BLaER1 treated with 17β-estradiol and CSF1 and Interleukin-3, amounts not matched to agents 10 nM and 100 nM (cell line): ENCODE measurements at regions not wholly inside any gene's neighbourhood (a gene's known extent, or its start where the extent isn't known, plus 50 kb on each side); places are given as distances from the start of the nearest gene placed in this dataset.
A peak's percentile ranks its signal among the peaks of the same experiment; 100 is the strongest.

Experiments used
- H3K27ac ChIP-seq, 11 experiments: shearing (Covaris generic); formaldehyde crosslinking; 2 replicates each; pipeline ENCODE4 v1.8.1; 2022
- H3K27me3 ChIP-seq, 11 experiments: shearing (Covaris generic); formaldehyde crosslinking; 2 replicates each; pipeline ENCODE4 v1.8.1; 2022
- H3K36me3 ChIP-seq, 11 experiments: shearing (Covaris generic); formaldehyde crosslinking; 2 replicates each; pipeline ENCODE4 v1.8.1; 2022
- H3K4me1 ChIP-seq, 10 experiments: shearing (Covaris generic); formaldehyde crosslinking; 2 replicates each; pipeline ENCODE4 v1.8.1; 2022
- H3K4me2 ChIP-seq, 11 experiments: shearing (Covaris generic); formaldehyde crosslinking; 2 replicates each; pipeline ENCODE4 v1.8.1; 2022
- H3K4me3 ChIP-seq, 10 experiments: shearing (Covaris generic); formaldehyde crosslinking; 2 replicates each; pipeline ENCODE4 v1.8.1; 2022
- H3K9ac ChIP-seq, 11 experiments: shearing (Covaris generic); formaldehyde crosslinking; 2 replicates each; pipeline ENCODE4 v1.8.1; 2022
- H3K9me3 ChIP-seq, 11 experiments: shearing (Covaris generic); formaldehyde crosslinking; replicated peaks in 1 of 11; 2 replicates each; pipeline ENCODE4 v1.8.1; 2022
- H4K20me1 ChIP-seq, 11 experiments: shearing (Covaris generic); formaldehyde crosslinking; 2 replicates each; pipeline ENCODE4 v1.8.1; 2022
- Cebpa-rat ChIP-seq, 11 experiments: shearing (Covaris generic); IDR thresholded peaks; 2 replicates each; pipeline ENCODE4 v1.8.1; 2022

DNA sequence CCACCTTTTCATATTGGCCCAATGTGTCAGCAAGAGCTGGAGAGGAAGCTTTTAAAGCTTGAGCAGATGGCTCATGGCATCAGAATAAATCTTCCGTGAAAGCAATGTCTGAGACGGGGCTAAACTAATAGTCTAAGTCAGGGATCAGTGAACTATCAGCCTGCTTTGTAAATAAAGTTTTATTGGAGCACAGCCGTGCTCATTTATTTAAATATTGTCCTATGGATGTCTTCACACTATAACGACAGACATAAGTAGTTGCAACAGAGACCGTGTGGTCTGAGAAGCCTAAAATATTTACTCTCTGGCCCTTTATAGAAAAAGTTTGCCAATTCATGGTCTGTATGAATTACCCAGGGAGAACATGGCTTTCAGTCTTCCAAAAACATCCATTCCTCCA lies 85.6 kb upstream of the SLC44A1 start:
- Histone ChIP-seq H3K27me3 (no peaks in the 10 kb centered on the region), H3K4me3 (no peak overlapping the region), H3K27ac (no peak overlapping the region), H4K20me1 (no peaks in the 10 kb centered on the region), H3K4me2 (peak overlapping the region in 7 of 11 experiments; percentile 35 to 86 (median 43); a peak in 10 of 22 replicates), H3K9me3 (peaks cover 0 to 7% (median 0%) of the 10 kb centered on the region in 11 experiments; a peak in 7 of 22 replicates), H3K36me3 (no peaks in the 10 kb centered on the region; a peak in 1 of 22 replicates), H3K9ac (no peak overlapping the region), H3K4me1 (peaks cover 34 to 52% (median 42%) of the 10 kb centered on the region in 10 experiments)
- TF ChIP-seq Cebpa-rat (IDR thresholded peaks at IDR 0.05): no peak

DNA sequence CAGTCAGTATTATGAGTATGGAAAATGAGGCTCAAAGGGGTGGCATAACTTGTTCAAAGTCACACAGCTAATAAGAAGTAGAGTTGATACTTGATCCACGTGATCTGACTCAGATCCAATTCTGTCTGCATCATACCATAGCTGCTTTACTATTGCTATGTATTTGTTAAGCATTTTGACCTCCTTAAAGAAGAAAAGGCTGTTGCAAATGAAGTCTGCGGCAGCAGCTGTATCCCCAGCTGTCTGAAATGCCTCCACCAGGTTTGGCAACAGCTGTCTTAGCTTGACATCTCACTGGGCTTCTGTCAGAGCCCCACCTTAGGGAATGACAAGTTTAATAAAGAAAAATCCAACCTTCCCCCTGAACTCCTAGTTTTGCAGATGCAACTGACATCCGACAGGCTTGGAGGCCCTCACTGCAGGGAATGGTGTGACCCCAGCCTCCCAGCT lies 75.6 kb upstream of the SLC44A1 start:
- Histone ChIP-seq H3K36me3 (no peaks in the 10 kb centered on the region), H3K9me3 (peaks cover 0 to 16% (median 0%) of the 10 kb centered on the region in 11 experiments; a peak in 6 of 22 replicates), H3K9ac (no peak overlapping the region), H3K4me3 (no peak overlapping the region), H3K4me1 (peaks cover 0 to 6% (median 0%) of the 10 kb centered on the region in 10 experiments; a peak in 4 of 20 replicates), H3K27ac (no peak overlapping the region), H3K4me2 (no peak overlapping the region), H3K27me3 (no peaks in the 10 kb centered on the region), H4K20me1 (no peaks in the 10 kb centered on the region)
- no peak for TF ChIP-seq Cebpa-rat (IDR thresholded peaks at IDR 0.05)

DNA sequence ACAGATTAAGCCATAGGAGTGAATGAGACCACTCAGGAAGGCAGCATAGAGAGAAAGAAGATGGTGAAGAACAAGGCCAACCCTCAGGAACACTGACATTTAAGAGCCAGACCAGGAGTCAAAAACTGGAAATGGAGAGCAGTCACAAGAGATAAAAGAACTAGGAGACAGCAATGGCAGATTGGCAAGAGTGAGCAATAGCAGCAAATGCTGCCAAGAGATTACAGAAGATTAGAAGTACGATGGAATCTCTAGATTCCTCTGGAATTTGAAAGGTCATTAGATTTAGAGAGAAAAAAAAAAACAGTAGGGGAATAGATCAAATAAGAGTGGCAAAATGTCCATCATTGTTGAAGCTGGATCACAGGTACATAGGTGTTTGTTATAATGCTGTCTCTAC lies 73.4 kb upstream of the SLC44A1 start:
- H4K20me1 ChIP-seq: no peaks in the 10 kb centered on the region
- H3K36me3 ChIP-seq: no peaks in the 10 kb centered on the region
- no peak overlapping the region for H3K9ac ChIP-seq
- H3K4me3 ChIP-seq: no peak overlapping the region
- H3K27me3 ChIP-seq: no peaks in the 10 kb centered on the region
- no peak overlapping the region for H3K27ac ChIP-seq
- peaks cover 0 to 16% (median 0%) of the 10 kb centered on the region in 11 experiments; a peak in 6 of 22 replicates for H3K9me3 ChIP-seq
- peaks cover 0 to 6% (median 0%) of the 10 kb centered on the region in 10 experiments; a peak in 4 of 20 replicates for H3K4me1 ChIP-seq
- TF ChIP-seq Cebpa-rat (IDR thresholded peaks at IDR 0.05): no peak
- no peak overlapping the region for H3K4me2 ChIP-seq

- no peak overlapping the region for H3K9ac ChIP-seq
- no peaks in the 10 kb centered on the region for H3K36me3 ChIP-seq
- peak overlapping the region in 4 of 11 experiments; percentile 1 to 24 (median 14); a peak in 2 of 22 replicates for H3K4me2 ChIP-seq
- no peak overlapping the region for H3K27ac ChIP-seq
- H3K9me3 ChIP-seq: peaks cover 0 to 16% (median 0%) of the 10 kb centered on the region in 11 experiments; a peak in 6 of 22 replicates
- peaks cover 0 to 6% (median 0%) of the 10 kb centered on the region in 10 experiments; a peak in 4 of 20 replicates for H3K4me1 ChIP-seq
- no peaks in the 10 kb centered on the region for H3K27me3 ChIP-seq
- TF ChIP-seq Cebpa-rat (IDR thresholded peaks at IDR 0.05): no peak
- no peaks in the 10 kb centered on the region for H4K20me1 ChIP-seq
- no peak overlapping the region for H3K4me3 ChIP-seq
Observed at GRCh38 chr9:105171589-105171988, 72.9 kb upstream of the SLC44A1 start.

DNA sequence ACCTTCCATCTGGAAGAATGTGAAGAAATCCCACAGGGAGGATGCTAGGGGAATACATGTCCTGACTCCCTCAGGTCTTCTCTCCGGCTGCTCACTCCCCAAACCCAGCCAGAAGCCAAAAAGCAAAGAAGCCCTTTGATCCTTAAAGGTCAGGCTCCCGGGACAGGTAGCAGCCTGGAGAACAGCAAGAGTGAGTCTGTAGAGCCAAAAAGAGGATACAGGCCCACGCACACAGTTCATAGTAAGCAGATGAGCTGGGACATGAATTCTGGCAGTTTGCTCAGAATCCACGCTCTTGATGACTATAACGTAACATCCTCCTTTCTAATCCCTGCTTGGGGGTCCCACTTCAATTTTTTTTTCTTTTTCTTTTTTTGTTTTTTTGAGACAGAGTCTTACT lies 72.0 kb upstream of the SLC44A1 start:
- peaks cover 0 to 8% (median 0%) of the 10 kb centered on the region in 11 experiments; a peak in 6 of 22 replicates for H3K9me3 ChIP-seq
- H3K27ac ChIP-seq: no peak overlapping the region

DNA sequence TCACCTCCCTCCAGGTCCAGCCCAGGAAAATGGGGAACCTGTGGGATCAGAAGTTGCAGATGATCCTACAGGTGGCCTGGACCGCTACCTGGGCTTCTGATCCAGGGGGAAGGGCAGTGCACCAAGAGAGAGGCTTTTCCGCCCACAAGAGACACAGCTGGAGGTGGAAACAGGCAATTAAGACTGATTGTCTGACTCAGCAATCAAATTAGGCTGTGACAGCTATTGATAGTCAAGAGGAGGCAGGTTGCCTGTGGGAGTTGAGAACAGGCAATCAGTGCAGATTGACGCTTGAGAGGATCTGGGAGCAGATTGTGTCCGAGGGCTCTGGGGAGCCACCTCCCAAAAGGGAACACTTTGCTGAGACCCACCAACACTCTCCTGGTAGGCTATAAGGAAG lies 71.1 kb upstream of the SLC44A1 start:
- H3K36me3 ChIP-seq: no peaks in the 10 kb centered on the region
- no peak overlapping the region for H3K27ac ChIP-seq
- H3K4me2 ChIP-seq: no peak overlapping the region
- H4K20me1 ChIP-seq: no peaks in the 10 kb centered on the region
- no peaks in the 10 kb centered on the region for H3K9me3 ChIP-seq
- no peak overlapping the region for H3K9ac ChIP-seq
- H3K4me3 ChIP-seq: no peak overlapping the region
- no peaks in the 10 kb centered on the region for H3K27me3 ChIP-seq
- H3K4me1 ChIP-seq: peaks cover 0 to 6% (median 0%) of the 10 kb centered on the region in 10 experiments; a peak in 4 of 20 replicates
- TF ChIP-seq Cebpa-rat (IDR thresholded peaks at IDR 0.05): no peak

More for the DNA sequence above, 72.0 kb upstream of the SLC44A1 start:
- Histone ChIP-seq H3K27me3 (no peaks in the 10 kb centered on the region), H4K20me1 (no peaks in the 10 kb centered on the region), H3K4me1 (peaks cover 0 to 6% (median 0%) of the 10 kb centered on the region in 10 experiments; a peak in 4 of 20 replicates), H3K4me3 (no peak overlapping the region), H3K4me2 (no peak overlapping the region), H3K36me3 (no peaks in the 10 kb centered on the region), H3K9ac (no peak overlapping the region)
- TF ChIP-seq Cebpa-rat (IDR thresholded peaks at IDR 0.05): no peak

DNA sequence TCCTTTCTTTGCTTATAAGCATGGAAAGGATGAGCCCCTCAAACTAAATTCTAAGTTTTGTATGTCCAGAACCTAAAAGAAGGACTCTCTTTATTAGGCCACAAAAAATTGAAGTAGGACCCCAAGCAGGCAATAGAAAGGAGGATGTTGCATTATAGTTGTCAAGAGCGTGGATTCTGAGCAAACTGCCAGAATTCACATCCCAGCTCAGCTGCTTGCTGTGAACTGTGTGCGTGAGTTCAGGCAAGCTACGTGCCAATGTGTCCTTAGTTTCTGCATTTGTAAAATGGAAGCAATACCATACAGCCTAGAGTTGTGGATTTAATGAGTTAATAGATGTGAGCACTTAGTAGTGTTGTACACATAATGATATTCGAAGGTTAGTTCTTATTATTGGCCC lies 70.6 kb upstream of the SLC44A1 start:
- Histone ChIP-seq H3K4me1 (peaks cover 0 to 6% (median 0%) of the 10 kb centered on the region in 10 experiments; a peak in 4 of 20 replicates), H3K27ac (no peak overlapping the region), H3K4me3 (no peak overlapping the region), H3K9me3 (no peaks in the 10 kb centered on the region), H4K20me1 (no peaks in the 10 kb centered on the region), H3K9ac (no peak overlapping the region), H3K36me3 (no peaks in the 10 kb centered on the region), H3K4me2 (no peak overlapping the region), H3K27me3 (no peaks in the 10 kb centered on the region)
- no peak for TF ChIP-seq Cebpa-rat (IDR thresholded peaks at IDR 0.05)

DNA sequence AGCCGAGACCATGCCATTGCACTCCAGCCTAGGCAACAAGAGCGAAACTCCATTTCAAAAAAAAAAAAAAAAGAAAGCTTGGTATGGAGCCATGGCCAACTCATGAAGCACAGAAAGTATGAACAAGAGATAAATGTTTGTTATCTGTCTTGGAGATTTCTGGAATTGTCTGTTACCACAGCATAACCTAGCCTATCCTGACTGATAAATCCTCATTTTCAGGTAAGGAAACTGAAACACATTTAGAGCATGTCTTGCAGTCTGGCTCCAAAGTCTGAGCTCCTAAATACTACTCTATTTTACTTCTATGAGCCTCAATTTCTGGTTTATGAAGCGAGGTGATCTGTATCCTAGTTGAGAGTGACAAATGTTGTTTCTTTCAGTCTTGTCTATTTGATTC lies 68.3 kb upstream of the SLC44A1 start:
- Histone ChIP-seq H3K27ac (no peak overlapping the region), H3K9ac (no peak overlapping the region), H3K4me2 (no peak overlapping the region)

GRCh38 chr9:105178076-105178475 lies 66.4 kb upstream of the SLC44A1 start:
- H3K27me3 ChIP-seq: no peaks in the 10 kb centered on the region
- H3K4me1 ChIP-seq: no peaks in the 10 kb centered on the region
- H3K9me3 ChIP-seq: no peaks in the 10 kb centered on the region
- no peak overlapping the region for H3K9ac ChIP-seq
- H3K4me2 ChIP-seq: no peak overlapping the region
- H3K36me3 ChIP-seq: no peaks in the 10 kb centered on the region
- TF ChIP-seq Cebpa-rat (IDR thresholded peaks at IDR 0.05): no peak
- no peaks in the 10 kb centered on the region for H4K20me1 ChIP-seq
- no peak overlapping the region for H3K27ac ChIP-seq
- H3K4me3 ChIP-seq: no peak overlapping the region

More for the DNA sequence above, 68.3 kb upstream of the SLC44A1 start:
- Histone ChIP-seq H3K4me3 (no peak overlapping the region), H4K20me1 (no peaks in the 10 kb centered on the region), H3K27me3 (no peaks in the 10 kb centered on the region), H3K4me1 (peaks cover 0 to 6% (median 0%) of the 10 kb centered on the region in 10 experiments; a peak in 4 of 20 replicates), H3K9me3 (no peaks in the 10 kb centered on the region), H3K36me3 (no peaks in the 10 kb centered on the region)
- TF ChIP-seq Cebpa-rat (IDR thresholded peaks at IDR 0.05): no peak

DNA sequence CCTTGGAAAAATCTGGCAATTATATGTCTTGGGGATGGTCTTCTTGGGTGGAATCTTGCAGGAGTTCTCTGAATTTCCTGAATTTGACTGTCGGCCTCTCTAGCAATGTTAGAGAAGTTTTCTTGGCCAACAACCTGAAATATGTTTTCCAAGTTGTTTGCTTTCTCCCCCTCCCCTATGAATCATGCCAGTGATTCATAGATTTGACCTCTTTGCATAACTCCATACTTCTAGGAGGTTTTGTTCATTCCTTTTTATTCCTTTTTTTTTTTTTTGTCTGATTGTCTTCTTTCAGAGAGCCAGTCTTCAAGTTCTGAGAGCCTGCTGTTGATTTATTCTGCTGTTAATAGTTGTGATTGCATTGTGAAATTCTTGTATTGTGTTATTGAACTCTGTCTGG lies 56.7 kb upstream of the SLC44A1 start:
- H3K4me3 ChIP-seq: no peak overlapping the region
- no peak overlapping the region for H3K4me2 ChIP-seq
- H4K20me1 ChIP-seq: no peaks in the 10 kb centered on the region
- no peaks in the 10 kb centered on the region for H3K27me3 ChIP-seq
- peaks cover 0 to 13% (median 0%) of the 10 kb centered on the region in 11 experiments; a peak in 8 of 22 replicates for H3K9me3 ChIP-seq
- H3K36me3 ChIP-seq: no peaks in the 10 kb centered on the region
- no peak overlapping the region for H3K27ac ChIP-seq
- H3K4me1 ChIP-seq: peaks cover 0 to 19% (median 0%) of the 10 kb centered on the region in 10 experiments; a peak in 5 of 20 replicates
- no peak overlapping the region for H3K9ac ChIP-seq
- TF ChIP-seq Cebpa-rat (IDR thresholded peaks at IDR 0.05): no peak
